Panc1 (cell line): ENCODE measurements at regions not wholly inside any gene's neighbourhood (a gene's known extent, or its start where the extent isn't known, plus 50 kb on each side); places are given as distances from the start of the nearest gene placed in this dataset.

Experiments used
- ATAC-seq: fragments of 200-7000 bp; cut with Tn5 transposase; 2 replicates; pipeline ENCODE4 v1.9.1; 2020; ENCODE audit warnings: mild to moderate bottlenecking, moderate library complexity
- BruUV-seq: library from RNA; stranded (reverse); fragments of 400-500 nt; replicated peaks from 2 replicates; lab custom pipeline; 2021; lab: Mats Ljungman, UMichigan
- CTCF ChIA-PET: fragments of 300-600 bp; sonication (Branson Sonifier 250); formaldehyde crosslinking; loops from one replicate; lab custom pipeline; 2022; ENCODE audit warnings: antibody characterized with exemption; lab: Charles Lee
- POLR2A ChIA-PET: fragments of 300-600 bp; sonication (Branson Sonifier 250); formaldehyde crosslinking; loops from one replicate; lab custom pipeline; 2022; ENCODE audit warnings: antibody characterized with exemption; lab: Charles Lee
- DNase-seq: peaks from one replicate; pipeline ENCODE4 v3.0.0-alpha.2; 2010; ENCODE audit warnings: low read depth, low spot score
- H3K27ac ChIP-seq: 2 replicates; pipeline ENCODE4 v1.5.1; 2011; ENCODE audit warnings: mild to moderate bottlenecking, low read length, inconsistent platforms
- H3K27me3 ChIP-seq: fragments of 200-500 bp; sonication (Bioruptor generic); 2 replicates; pipeline ENCODE4 v1.6.0; 2014; ENCODE audit warnings: low read length, inconsistent platforms; ENCODE audit not compliant: control insufficient read depth, insufficient read depth
- H3K36me3 ChIP-seq: fragments of 200-500 bp; sonication (Bioruptor generic); 2 replicates; pipeline ENCODE4 v1.5.1; 2014; ENCODE audit warnings: inconsistent platforms, mild to moderate bottlenecking, low read length, moderate library complexity; ENCODE audit not compliant: control insufficient read depth, insufficient read depth
- H3K4me1 ChIP-seq: 2 replicates; pipeline ENCODE4 v1.5.1; 2011; ENCODE audit warnings: inconsistent platforms, mild to moderate bottlenecking, low read length, moderate library complexity; ENCODE audit not compliant: control insufficient read depth, insufficient read depth
- H3K4me3 ChIP-seq, 2 experiments: 2 replicates each; pipeline ENCODE4 v1.5.1; 2011 to 2012; ENCODE audit warnings: low read depth in 2 of 2, low read length in 2 of 2, mild to moderate bottlenecking in 2 of 2, inconsistent platforms in 1 of 2, moderate library complexity in 1 of 2
- H3K9me3 ChIP-seq: fragments of 200-500 bp; sonication (Bioruptor generic); 2 replicates; pipeline ENCODE4 v1.5.1; 2014; ENCODE audit warnings: low read depth, mild to moderate bottlenecking, inconsistent platforms, low read length, moderate library complexity; ENCODE audit not compliant: control insufficient read depth, insufficient read depth
- POLR2AphosphoS5 ChIP-seq: IDR thresholded peaks from 2 replicates; pipeline ENCODE4 v1.6.1; 2012; ENCODE audit warnings: mild to moderate bottlenecking, low read depth, low read length, moderate library complexity
- REST ChIP-seq, 2 experiments: IDR thresholded peaks; 2 replicates each; pipeline ENCODE4 v1.6.1; 2011 to 2012; ENCODE audit warnings: low read depth in 2 of 2, control low read depth in 1 of 2, low read length in 1 of 2, mild to moderate bottlenecking in 1 of 2, moderate library complexity in 1 of 2; ENCODE audit not compliant: insufficient read depth in 1 of 2
- SIN3A ChIP-seq: IDR thresholded peaks from 2 replicates; pipeline ENCODE4 v1.6.1; 2012; ENCODE audit warnings: low read depth, mild to moderate bottlenecking, low read length, moderate library complexity, borderline replicate concordance; ENCODE audit not compliant: insufficient read depth
- TCF7L2 ChIP-seq: IDR thresholded peaks from 2 replicates; pipeline ENCODE4 v1.6.1; 2011; ENCODE audit warnings: mild to moderate bottlenecking, low read depth, low read length, inconsistent platforms
- in situ Hi-C: cut with HindIII; loops from 2 replicates; pipeline ENCODE4 v1.10.0; 2016; ENCODE audit warnings: low sequenced_read_pairs, low pct_unique_long_range_greater_than_20kb
- intact Hi-C: fragments of 100-400 bp; cut with micrococcal nuclease; formaldehyde crosslinking; loops from one replicate; pipeline ENCODE4 v1.10.0; 2022; ENCODE audit not compliant: unreplicated experiment
- TF ChIP-seq, protein P1 (sequence below): fragments of 450-650 bp; IDR thresholded peaks from 2 replicates; pipeline ENCODE4 v1.5.1; 2017; ENCODE audit warnings: mild to moderate bottlenecking

GRCh38 chr2:16385341-16385740 is 280.3 kb downstream of the CYRIA start:
- Histone ChIP-seq H3K27me3 (no peaks in the 10 kb centered on the region), H3K4me3 (no peak overlapping the region), H3K9me3 (no peaks in the 10 kb centered on the region), H3K4me1 (no peaks in the 10 kb centered on the region), H3K27ac (no peak overlapping the region), H3K36me3 (no peaks in the 10 kb centered on the region)
- intact Hi-C loops: no loop called here
- in situ Hi-C loops: no loop called here
- TF ChIP-seq, protein P1, sequence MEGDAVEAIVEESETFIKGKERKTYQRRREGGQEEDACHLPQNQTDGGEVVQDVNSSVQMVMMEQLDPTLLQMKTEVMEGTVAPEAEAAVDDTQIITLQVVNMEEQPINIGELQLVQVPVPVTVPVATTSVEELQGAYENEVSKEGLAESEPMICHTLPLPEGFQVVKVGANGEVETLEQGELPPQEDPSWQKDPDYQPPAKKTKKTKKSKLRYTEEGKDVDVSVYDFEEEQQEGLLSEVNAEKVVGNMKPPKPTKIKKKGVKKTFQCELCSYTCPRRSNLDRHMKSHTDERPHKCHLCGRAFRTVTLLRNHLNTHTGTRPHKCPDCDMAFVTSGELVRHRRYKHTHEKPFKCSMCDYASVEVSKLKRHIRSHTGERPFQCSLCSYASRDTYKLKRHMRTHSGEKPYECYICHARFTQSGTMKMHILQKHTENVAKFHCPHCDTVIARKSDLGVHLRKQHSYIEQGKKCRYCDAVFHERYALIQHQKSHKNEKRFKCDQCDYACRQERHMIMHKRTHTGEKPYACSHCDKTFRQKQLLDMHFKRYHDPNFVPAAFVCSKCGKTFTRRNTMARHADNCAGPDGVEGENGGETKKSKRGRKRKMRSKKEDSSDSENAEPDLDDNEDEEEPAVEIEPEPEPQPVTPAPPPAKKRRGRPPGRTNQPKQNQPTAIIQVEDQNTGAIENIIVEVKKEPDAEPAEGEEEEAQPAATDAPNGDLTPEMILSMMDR: no peak
- TF ChIP-seq POLR2AphosphoS5: no peak
- no peak for TF ChIP-seq REST (IDR thresholded peaks at IDR 0.05; ENCODE audit: insufficient read depth in 1 of 2, low read depth in 2 of 2, low read length in 1 of 2)
- no peak for TF ChIP-seq TCF7L2
- TF ChIP-seq SIN3A: no peak
- no peak for DNase-seq
- ATAC-seq: no peak
- POLR2A ChIA-PET: no interaction called here
- no TSS peak for BruUV-seq
- CTCF ChIA-PET: no interaction called here

- Histone ChIP-seq H3K27ac (no peak overlapping the region), H3K4me1 (no peaks in the 10 kb centered on the region), H3K36me3 (no peaks in the 10 kb centered on the region), H3K4me3 (no peak overlapping the region), H3K27me3 (no peaks in the 10 kb centered on the region), H3K9me3 (no peaks in the 10 kb centered on the region)
- intact Hi-C loops: no loop called here
- TF ChIP-seq POLR2AphosphoS5: no peak
- no peak for TF ChIP-seq SIN3A
- TF ChIP-seq TCF7L2: no peak
- no peak for TF ChIP-seq REST (IDR thresholded peaks at IDR 0.05; ENCODE audit: insufficient read depth in 1 of 2, low read depth in 2 of 2, low read length in 1 of 2)
- TF ChIP-seq, protein P1: no peak
- no TSS peak for BruUV-seq
- DNase-seq: no peak
- ATAC-seq: no peak
- POLR2A ChIA-PET: no interaction called here
- CTCF ChIA-PET: no interaction called here
- in situ Hi-C loops: no loop called here
Observed at GRCh38 chr2:16383411-16383810, 282.2 kb downstream of the CYRIA start.
